Skeletal muscle satellite cell (primary cell): ENCODE measurements at regions not wholly inside any gene's neighbourhood (a gene's known extent, or its start where the extent isn't known, plus 50 kb on each side); places are given as distances from the start of the nearest gene placed in this dataset.

Source experiments
- H3K27me3 ChIP-seq: 2 replicates; pipeline ENCODE4 v1.7.0; 2013; ENCODE audit warnings: low read length; ENCODE audit not compliant: control insufficient read depth, insufficient read depth
- H3K36me3 ChIP-seq: 2 replicates; pipeline ENCODE4 v1.7.0; 2013; ENCODE audit warnings: mild to moderate bottlenecking, control low read depth, low read length; ENCODE audit not compliant: insufficient read depth
- H3K4me1 ChIP-seq: 2 replicates; pipeline ENCODE4 v1.7.0; 2013; ENCODE audit warnings: low read length; ENCODE audit not compliant: control insufficient read depth, insufficient read depth
- H3K4me2 ChIP-seq: 2 replicates; pipeline ENCODE4 v1.7.0; 2013; ENCODE audit warnings: mild to moderate bottlenecking, low read length
- H3K4me3 ChIP-seq: 2 replicates; pipeline ENCODE4 v1.7.0; 2013; ENCODE audit warnings: low read length
- H3K9ac ChIP-seq: 2 replicates; pipeline ENCODE4 v1.7.0; 2013; ENCODE audit warnings: mild to moderate bottlenecking, low read depth, low read length, moderate library complexity
- H3K9me3 ChIP-seq: replicated peaks from 2 replicates; pipeline ENCODE4 v1.7.0; 2013; ENCODE audit warnings: mild to moderate bottlenecking, control low read depth, low read length

DNA sequence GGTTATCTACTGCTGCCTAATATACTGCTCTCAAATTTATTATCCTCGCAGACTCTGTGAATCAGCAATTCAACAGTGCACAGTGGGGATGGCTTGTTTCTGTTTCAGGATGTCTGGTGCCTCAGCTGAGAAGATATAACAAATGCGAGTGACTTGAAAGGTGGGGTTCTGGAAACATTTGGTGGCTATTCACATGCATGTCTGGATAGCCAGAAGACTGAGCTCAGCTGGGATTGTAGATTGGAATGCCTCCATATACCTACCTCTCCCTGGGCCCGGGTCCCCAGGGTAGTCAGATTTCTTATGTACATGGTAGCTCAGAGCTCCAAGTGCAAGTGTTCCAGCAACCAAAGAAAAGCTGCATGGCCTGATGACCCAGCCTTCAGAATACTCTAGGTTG lies 176.3 kb downstream of the IER5 start:
- Histone ChIP-seq H3K9me3 (no peaks in the 10 kb centered on the region), H3K4me1 (no peaks in the 10 kb centered on the region), H3K36me3 (no peaks in the 10 kb centered on the region), H3K27me3 (peaks cover 3% of the 10 kb centered on the region), H3K9ac (no peak overlapping the region), H3K4me2 (no peak overlapping the region), H3K4me3 (no peak overlapping the region)

DNA sequence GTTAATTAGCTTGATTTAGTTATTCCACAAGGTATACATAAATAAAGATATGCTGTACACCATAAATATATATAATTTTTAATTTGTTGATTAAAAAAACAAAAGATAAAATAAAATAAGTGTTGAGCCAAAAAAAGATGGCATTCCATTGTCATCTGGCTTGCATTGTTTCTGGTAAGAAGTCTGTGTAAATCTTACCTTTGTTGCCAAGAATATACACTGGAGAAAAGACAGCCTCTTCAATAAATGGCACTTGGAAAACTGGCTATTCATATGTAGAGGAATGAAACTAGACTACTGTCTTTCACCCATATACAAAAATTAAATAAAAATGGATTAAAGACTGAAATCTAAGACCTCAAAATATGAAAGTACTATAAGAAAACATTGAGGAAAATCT lies 196.5 kb downstream of the IER5 start:
- H3K9ac ChIP-seq = no peak overlapping the region
- H3K4me3 ChIP-seq = no peak overlapping the region
- no peaks in the 10 kb centered on the region for H3K27me3 ChIP-seq
- no peaks in the 10 kb centered on the region for H3K9me3 ChIP-seq
- no peaks in the 10 kb centered on the region for H3K4me1 ChIP-seq
- H3K4me2 ChIP-seq = no peak overlapping the region
- no peaks in the 10 kb centered on the region for H3K36me3 ChIP-seq

DNA sequence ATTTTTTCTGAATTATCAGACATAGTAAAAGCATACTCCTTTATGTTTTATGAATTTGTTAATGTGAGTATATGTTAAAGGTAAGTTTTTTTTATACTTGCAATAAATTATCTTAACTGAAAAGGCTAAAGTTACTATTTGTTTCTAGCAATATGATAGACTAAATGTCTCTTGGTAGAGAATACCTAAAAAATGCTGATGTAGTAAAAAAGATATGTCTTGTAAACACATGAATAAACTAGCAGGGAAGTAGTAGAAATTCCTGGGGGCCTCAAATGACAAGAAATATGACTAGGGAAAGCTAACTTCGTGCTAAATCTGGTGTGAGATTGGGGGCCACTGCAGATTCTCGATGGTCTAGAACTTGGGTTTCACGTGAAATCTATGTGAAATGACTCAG lies 188.1 kb upstream of the CACNA1E start:
- Histone ChIP-seq H3K27me3 (peaks cover 4% of the 10 kb centered on the region), H3K9me3 (no peaks in the 10 kb centered on the region), H3K36me3 (no peaks in the 10 kb centered on the region), H3K4me1 (no peaks in the 10 kb centered on the region), H3K9ac (no peak overlapping the region), H3K4me2 (no peak overlapping the region), H3K4me3 (no peak overlapping the region)

DNA sequence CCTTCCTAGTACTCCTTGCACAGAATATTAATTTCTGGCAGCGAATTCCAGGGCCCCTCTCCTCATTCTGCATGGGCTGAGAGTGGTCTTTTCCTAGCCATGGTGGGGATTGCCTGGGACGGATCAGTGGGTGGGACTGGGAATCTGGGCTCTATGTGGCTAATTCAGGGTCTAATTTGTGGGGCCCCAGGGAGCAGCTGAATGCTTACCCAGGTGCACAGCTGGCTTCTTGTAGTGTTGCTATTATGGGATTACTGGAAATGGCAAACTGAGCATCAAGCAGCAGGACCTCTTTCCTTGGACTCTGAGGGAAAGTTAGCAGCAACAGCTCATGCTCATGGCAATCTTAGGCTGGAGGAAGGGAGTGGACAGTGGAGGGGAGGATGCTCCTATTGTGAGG lies 187.1 kb upstream of the CACNA1E start:
- Histone ChIP-seq H3K4me1 (no peaks in the 10 kb centered on the region), H3K4me3 (no peak overlapping the region), H3K36me3 (no peaks in the 10 kb centered on the region)

DNA sequence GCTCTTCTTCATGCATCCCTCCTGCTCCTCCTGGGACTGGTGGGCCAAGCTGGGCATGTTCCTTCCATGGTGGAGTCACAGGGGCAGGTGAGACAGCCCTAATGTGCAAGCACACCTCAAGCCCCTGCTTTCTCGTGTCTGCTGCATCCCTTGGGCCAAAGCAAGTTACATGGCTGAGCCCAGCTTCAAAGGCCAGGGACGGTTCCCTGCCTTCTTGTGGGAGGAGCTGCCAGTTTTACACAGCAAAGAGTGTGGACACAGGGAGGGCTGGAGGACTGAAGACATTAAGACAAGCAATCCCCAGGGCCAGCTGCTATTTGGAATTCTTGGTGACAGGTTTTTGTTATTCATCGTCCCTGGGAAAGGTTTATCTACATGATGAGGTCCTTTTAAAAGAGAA lies 175.2 kb upstream of the CACNA1E start:
- H3K27me3 ChIP-seq = peaks cover 12% of the 10 kb centered on the region
- H3K4me2 ChIP-seq = no peak overlapping the region
- H3K4me1 ChIP-seq = no peaks in the 10 kb centered on the region
- no peaks in the 10 kb centered on the region for H3K36me3 ChIP-seq
- H3K4me3 ChIP-seq = no peak overlapping the region
- no peaks in the 10 kb centered on the region for H3K9me3 ChIP-seq
- no peak overlapping the region for H3K9ac ChIP-seq

More for the DNA sequence above, 187.1 kb upstream of the CACNA1E start:
- H3K4me2 ChIP-seq = no peak overlapping the region
- peaks cover 4% of the 10 kb centered on the region for H3K27me3 ChIP-seq
- H3K9ac ChIP-seq = no peak overlapping the region
- H3K9me3 ChIP-seq = no peaks in the 10 kb centered on the region

DNA sequence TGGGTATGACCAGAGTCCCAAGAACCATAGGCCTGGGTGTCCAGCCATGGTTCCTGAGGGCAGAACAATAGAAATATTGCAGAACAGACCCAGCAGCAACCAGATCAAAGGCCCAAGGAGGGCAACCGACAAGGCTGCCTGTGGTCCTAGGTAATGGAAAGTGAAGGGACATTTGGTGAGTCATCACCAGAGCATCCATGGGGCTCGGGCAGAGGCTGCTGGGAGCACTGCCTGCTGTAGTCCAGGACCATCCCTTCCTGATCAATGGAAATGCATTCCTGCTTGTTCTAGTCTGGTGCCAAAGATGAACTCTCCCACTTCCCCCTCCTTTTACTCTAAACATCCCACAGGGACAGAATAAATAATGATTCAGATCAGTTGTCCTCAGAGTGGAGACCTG lies 172.8 kb upstream of the CACNA1E start:
- H3K27me3 ChIP-seq = peaks cover 31% of the 10 kb centered on the region
- H3K36me3 ChIP-seq = no peaks in the 10 kb centered on the region
- no peak overlapping the region for H3K4me2 ChIP-seq
- no peak overlapping the region for H3K9ac ChIP-seq
- H3K4me3 ChIP-seq = no peak overlapping the region
- no peaks in the 10 kb centered on the region for H3K4me1 ChIP-seq
- no peaks in the 10 kb centered on the region for H3K9me3 ChIP-seq

DNA sequence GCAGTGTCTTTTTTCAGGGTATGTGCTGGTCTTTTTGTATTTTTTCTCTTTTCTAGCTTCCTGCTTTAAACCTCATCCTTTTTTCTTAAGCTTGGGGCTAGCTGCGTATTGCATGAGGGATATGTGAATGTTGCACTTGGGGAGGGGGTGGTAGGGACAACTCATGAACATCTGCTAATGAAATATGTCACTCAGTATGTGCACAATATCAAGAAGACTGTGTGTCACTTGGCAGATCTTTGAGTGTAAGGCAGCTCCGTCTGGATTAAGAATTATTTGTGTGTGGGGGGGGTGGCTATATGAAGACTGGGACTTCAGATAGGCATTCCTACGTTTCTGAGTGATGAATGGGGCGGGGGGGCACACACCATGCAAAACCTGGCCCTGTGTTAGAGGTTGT lies 170.4 kb upstream of the CACNA1E start:
- Histone ChIP-seq H3K27me3 (peaks cover 49% of the 10 kb centered on the region), H3K4me1 (no peaks in the 10 kb centered on the region), H3K9me3 (no peaks in the 10 kb centered on the region), H3K9ac (no peak overlapping the region), H3K4me2 (no peak overlapping the region), H3K4me3 (no peak overlapping the region), H3K36me3 (no peaks in the 10 kb centered on the region)

DNA sequence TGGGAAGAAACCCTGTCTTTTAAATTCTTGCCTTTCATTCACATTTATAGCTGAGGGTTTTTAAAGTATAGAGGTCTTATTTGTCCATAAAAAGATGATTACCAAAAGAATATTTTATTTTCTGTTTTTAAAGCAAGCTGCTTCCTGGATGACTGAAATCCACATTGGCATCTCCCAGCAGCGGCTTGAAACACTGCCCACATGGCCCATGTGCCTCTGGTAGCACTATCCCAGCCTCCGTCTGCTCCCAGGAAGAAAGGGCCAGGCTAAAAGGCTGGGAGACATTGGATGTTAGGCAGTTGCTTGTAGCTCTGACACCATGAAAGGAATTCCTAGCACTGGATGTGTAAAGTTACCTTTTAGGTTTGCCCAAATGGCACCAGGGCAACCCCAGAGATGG lies 169.9 kb upstream of the CACNA1E start:
- Histone ChIP-seq H3K9ac (no peak overlapping the region), H3K9me3 (no peaks in the 10 kb centered on the region), H3K36me3 (no peaks in the 10 kb centered on the region), H3K4me1 (no peaks in the 10 kb centered on the region), H3K27me3 (peaks cover 50% of the 10 kb centered on the region), H3K4me2 (no peak overlapping the region), H3K4me3 (no peak overlapping the region)

DNA sequence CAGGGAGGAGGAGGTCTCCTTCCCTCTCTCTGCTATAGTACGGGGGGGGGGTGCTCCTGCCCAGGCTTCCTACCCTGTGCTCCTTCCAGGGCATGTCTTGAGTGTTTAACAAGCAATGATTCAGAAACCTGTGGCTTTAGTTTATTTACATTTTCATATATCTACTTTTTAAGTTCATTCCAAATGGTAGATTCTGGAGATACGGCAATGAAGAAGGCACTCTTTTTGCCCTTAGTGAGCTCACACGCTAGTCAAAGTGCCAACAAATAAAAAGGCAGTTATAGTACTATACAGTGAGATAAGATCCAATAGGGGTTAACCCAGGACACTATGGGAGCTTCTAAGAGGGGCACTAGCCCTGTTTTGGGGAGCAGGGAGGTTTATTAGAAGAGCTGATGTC lies 169.3 kb upstream of the CACNA1E start:
- Histone ChIP-seq H3K9me3 (no peaks in the 10 kb centered on the region), H3K9ac (no peak overlapping the region), H3K4me2 (no peak overlapping the region), H3K4me1 (no peaks in the 10 kb centered on the region), H3K27me3 (peaks cover 55% of the 10 kb centered on the region), H3K4me3 (no peak overlapping the region), H3K36me3 (no peaks in the 10 kb centered on the region)

DNA sequence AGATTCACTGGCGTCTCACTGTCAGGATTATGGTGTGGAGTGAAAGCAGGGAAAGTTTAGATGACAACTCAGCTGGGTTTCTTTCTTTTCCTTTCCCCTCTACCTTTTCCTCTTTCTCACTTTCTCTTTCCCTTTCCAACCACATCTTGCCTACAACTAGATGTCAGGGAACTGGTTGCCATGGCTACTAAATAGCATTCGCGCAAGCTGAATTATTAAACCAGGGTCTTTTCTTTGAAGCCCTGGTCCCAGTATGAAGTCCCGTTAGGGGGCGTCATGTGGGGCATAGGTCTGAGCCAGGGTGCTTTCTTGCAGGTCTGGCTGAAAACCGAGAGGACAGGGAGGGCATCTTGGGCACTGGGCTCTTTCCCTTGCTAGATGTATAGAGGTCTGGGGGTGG lies 168.4 kb upstream of the CACNA1E start:
- Histone ChIP-seq H3K9ac (no peak overlapping the region), H3K4me3 (no peak overlapping the region)

DNA sequence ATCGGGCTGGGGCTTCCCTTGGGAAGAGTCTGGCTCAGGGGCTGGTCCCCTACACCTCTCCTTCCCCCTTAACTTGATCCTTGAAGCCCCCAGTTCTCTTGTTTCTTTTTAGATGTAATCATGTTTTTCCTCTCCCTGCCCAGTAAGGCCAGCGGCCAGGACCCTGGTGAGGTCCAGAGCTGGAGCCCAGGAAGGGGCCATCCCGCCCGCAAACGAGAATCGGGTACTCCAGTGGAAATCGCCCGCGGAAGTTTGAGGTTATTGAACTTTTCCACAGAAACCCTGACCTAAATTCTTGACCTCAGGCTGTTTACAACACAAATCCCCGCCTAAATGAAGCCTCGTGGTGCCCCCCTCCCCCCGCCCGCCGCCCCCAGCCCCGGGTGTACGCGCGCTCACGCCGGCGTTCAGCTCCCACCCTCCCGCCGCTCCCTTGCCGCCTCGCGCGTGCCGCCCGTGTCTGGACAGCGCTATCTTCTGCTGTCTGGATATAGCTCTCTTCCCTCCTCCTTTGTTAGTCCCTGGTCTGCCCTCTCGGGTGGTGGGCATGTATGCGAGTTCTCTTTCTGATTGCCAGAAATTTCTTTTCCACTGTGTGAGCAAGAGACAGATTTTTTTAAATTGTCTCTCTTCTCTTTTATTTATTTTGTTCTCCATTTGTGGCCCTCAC lies 165.9 kb upstream of the CACNA1E start:
- Histone ChIP-seq H3K27me3 (peaks cover 81% of the 10 kb centered on the region), H3K9me3 (no peaks in the 10 kb centered on the region), H3K36me3 (no peaks in the 10 kb centered on the region), H3K9ac (no peak overlapping the region), H3K4me2 (no peak overlapping the region), H3K4me1 (no peaks in the 10 kb centered on the region), H3K4me3 (no peak overlapping the region)

More for the DNA sequence above, 168.4 kb upstream of the CACNA1E start:
- no peak overlapping the region for H3K4me2 ChIP-seq
- peaks cover 65% of the 10 kb centered on the region for H3K27me3 ChIP-seq
- H3K36me3 ChIP-seq = no peaks in the 10 kb centered on the region
- no peaks in the 10 kb centered on the region for H3K9me3 ChIP-seq
- no peaks in the 10 kb centered on the region for H3K4me1 ChIP-seq

DNA sequence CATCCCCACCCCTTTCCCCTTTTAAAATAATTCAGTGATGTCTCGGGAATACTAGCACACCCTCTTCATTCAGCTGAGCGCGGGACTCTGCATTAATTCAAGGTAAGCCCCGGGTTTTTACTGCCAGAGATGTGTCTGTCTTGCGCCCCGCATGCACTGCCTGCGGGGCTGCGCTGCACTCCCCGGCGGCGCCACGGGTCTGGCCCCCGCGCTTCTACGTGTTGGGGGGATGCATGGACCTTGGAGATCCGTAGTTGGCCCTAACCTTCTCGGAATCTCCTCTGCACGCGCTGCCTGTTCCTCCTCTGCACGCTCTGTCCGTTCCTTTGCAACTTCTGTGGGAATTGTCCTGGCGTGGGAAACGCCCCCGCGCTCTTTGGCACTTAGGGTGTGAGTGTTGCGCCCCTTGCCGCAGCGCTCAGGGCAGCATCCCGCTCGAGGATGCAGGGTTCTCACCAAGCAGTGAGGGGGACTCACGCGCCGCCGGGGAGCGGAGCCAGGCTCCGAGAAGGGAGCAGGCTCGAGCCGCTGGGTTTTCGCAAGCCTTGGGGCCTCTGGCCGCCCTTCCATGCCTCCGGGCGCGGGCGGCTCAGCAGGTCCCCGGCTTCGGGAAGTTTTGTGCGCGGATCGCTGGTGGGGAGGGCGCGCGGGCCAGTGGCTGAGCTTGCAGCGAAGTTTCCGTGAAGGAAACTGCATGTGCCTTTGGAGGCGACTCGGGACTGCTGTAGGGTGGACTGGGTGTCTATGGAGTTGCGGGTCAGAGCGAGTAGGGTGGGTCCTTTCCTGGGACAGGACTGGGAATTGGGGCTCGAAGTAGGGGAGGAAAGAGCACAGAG lies 165.1 kb upstream of the CACNA1E start:
- Histone ChIP-seq H3K4me3 (no peak overlapping the region), H3K9ac (no peak overlapping the region), H3K4me1 (no peaks in the 10 kb centered on the region), H3K9me3 (no peaks in the 10 kb centered on the region), H3K4me2 (no peak overlapping the region), H3K36me3 (no peaks in the 10 kb centered on the region), H3K27me3 (peaks cover 81% of the 10 kb centered on the region)
